Skeletal muscle satellite cell (primary cell): ENCODE measurements at regions not wholly inside any gene's neighbourhood (a gene's known extent, or its start where the extent isn't known, plus 50 kb on each side); places are given as distances from the start of the nearest gene placed in this dataset.
"Not testable (repeated sequence)": the region's sequence is repeated elsewhere in the genome, so short reads cannot be mapped to it uniquely, and the experiment has no call there.

Experiments
- H3K27me3 ChIP-seq: 2 replicates; pipeline ENCODE4 v1.7.0; 2013; ENCODE audit warnings: low read length; ENCODE audit not compliant: control insufficient read depth, insufficient read depth
- H3K36me3 ChIP-seq: 2 replicates; pipeline ENCODE4 v1.7.0; 2013; ENCODE audit warnings: mild to moderate bottlenecking, control low read depth, low read length; ENCODE audit not compliant: insufficient read depth
- H3K4me1 ChIP-seq: 2 replicates; pipeline ENCODE4 v1.7.0; 2013; ENCODE audit warnings: low read length; ENCODE audit not compliant: control insufficient read depth, insufficient read depth
- H3K4me2 ChIP-seq: 2 replicates; pipeline ENCODE4 v1.7.0; 2013; ENCODE audit warnings: mild to moderate bottlenecking, low read length
- H3K4me3 ChIP-seq: 2 replicates; pipeline ENCODE4 v1.7.0; 2013; ENCODE audit warnings: low read length
- H3K9ac ChIP-seq: 2 replicates; pipeline ENCODE4 v1.7.0; 2013; ENCODE audit warnings: mild to moderate bottlenecking, low read depth, low read length, moderate library complexity
- H3K9me3 ChIP-seq: replicated peaks from 2 replicates; pipeline ENCODE4 v1.7.0; 2013; ENCODE audit warnings: mild to moderate bottlenecking, control low read depth, low read length

- no peak overlapping the region for H3K4me3 ChIP-seq
- H3K4me2 ChIP-seq, result no peak overlapping the region
- no peaks in the 10 kb centered on the region for H3K36me3 ChIP-seq
- no peaks in the 10 kb centered on the region for H3K4me1 ChIP-seq
- H3K9ac ChIP-seq, result no peak overlapping the region
- H3K9me3 ChIP-seq, result no peaks in the 10 kb centered on the region
- H3K27me3 ChIP-seq, result no peaks in the 10 kb centered on the region
Measured at GRCh38 chr12:28750946-28751685, 398.0 kb upstream of the FAR2 start.

DNA sequence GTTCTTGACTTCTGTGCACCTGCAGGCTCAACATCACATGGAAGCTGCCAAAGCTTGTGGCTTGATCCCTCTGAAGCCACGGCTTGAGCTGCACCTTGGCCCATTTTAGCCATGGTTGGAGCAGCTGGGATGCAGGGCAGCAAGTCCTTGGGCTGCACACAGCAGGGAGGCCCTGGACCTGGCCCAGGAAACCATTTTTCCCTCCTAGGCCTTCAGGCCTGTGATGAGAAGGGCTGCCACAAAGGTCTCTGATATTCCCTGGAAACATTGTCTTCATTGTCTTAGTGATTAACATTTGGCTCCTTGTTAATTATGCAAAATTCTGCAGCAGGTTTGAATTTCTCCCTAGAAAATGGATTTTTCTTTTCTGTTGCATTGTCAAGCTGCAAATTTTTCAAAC, 394.1 kb upstream of the FAR2 start:
- Histone ChIP-seq H3K4me2 (no peak overlapping the region), H3K9me3 (no peaks in the 10 kb centered on the region)

DNA sequence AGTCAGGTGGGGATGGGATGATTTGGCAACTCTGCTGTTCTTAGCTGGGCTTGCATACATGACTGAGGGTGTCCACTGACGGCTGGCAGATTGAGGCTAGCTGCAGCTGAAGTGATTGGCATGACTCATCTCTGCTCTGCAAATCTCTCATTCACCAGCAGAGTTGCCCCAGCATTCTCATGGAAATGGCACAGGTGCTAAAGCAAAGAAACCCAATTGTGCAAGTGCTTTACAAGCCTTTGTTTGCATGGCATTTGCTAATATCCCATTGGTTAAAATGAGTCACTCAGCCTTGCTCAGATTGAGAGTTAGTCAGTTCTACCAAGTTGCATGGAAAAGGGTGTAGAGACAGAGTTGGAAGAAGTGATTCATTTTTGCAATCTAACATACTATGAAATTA, 389.7 kb upstream of the FAR2 start:
- H3K27me3 ChIP-seq, result no peaks in the 10 kb centered on the region
- no peaks in the 10 kb centered on the region for H3K4me1 ChIP-seq
- no peak overlapping the region for H3K4me2 ChIP-seq
- H3K4me3 ChIP-seq, result no peak overlapping the region
- H3K36me3 ChIP-seq, result no peaks in the 10 kb centered on the region
- no peaks in the 10 kb centered on the region for H3K9me3 ChIP-seq
- H3K9ac ChIP-seq, result no peak overlapping the region

More for the DNA sequence above, 394.1 kb upstream of the FAR2 start:
- H3K9ac ChIP-seq, result no peak overlapping the region
- H3K27me3 ChIP-seq, result no peaks in the 10 kb centered on the region
- no peaks in the 10 kb centered on the region for H3K36me3 ChIP-seq
- no peak overlapping the region for H3K4me3 ChIP-seq
- H3K4me1 ChIP-seq, result no peaks in the 10 kb centered on the region

- not testable (repeated sequence) for H3K27me3 ChIP-seq, H3K9ac ChIP-seq, H3K4me1 ChIP-seq, H3K9me3 ChIP-seq, H3K4me3 ChIP-seq, H3K36me3 ChIP-seq, H3K4me2 ChIP-seq
Measured at GRCh38 chr12:28760040-28760903, 388.8 kb upstream of the FAR2 start.

DNA sequence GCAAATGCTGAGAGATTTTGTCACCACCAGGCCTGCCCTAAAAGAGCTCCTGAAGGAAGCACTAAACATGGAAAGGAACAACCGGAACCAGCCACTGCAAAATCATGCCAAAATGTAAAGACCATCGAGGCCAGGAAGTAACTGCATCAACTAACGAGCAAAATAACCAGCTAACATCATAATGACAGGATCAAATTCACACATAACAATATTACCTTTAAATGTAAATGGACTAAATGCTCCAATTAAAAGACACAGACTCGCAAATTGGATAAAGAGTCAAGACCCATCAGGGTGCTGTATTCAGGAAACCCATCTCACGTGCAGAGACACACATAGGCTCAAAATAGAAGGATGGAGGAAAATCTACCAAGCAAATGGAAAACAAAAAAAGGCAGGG, 387.2 kb upstream of the FAR2 start:
- H3K9me3 ChIP-seq, H3K9ac ChIP-seq, H3K4me3 ChIP-seq, H3K36me3 ChIP-seq, H3K4me2 ChIP-seq, H3K4me1 ChIP-seq, H3K27me3 ChIP-seq: not testable (repeated sequence)

DNA sequence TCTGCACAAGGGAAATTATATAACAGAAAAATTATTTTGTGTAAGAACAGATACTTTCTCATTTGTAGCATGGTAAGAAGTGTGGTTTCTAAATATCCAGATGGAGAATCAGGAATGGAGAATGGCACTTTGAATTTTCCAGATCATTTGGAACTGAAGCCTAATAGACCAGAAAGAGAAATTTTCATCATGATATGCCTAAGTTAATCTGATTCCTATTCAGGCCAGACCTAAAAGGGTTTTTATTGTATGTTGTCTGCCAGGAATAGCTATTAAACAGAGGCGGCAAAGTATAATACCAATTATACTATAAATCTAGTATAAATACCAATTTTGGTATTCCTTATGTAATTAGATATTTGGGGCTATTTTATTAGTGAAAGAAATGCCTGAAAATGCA, 382.7 kb upstream of the FAR2 start:
- no peaks in the 10 kb centered on the region for H3K9me3 ChIP-seq
- no peaks in the 10 kb centered on the region for H3K27me3 ChIP-seq
- no peaks in the 10 kb centered on the region for H3K4me1 ChIP-seq

GRCh38 chr12:28767836-28768348, 381.2 kb upstream of the FAR2 start:
- Histone ChIP-seq H3K9me3 (no peaks in the 10 kb centered on the region), H3K36me3 (no peaks in the 10 kb centered on the region), H3K9ac (no peak overlapping the region), H3K4me2 (no peak overlapping the region), H3K4me1 (no peaks in the 10 kb centered on the region), H3K27me3 (no peaks in the 10 kb centered on the region), H3K4me3 (no peak overlapping the region)

More for the DNA sequence above, 382.7 kb upstream of the FAR2 start:
- no peak overlapping the region for H3K4me3 ChIP-seq
- no peak overlapping the region for H3K9ac ChIP-seq
- H3K36me3 ChIP-seq, result no peaks in the 10 kb centered on the region
- no peak overlapping the region for H3K4me2 ChIP-seq

DNA sequence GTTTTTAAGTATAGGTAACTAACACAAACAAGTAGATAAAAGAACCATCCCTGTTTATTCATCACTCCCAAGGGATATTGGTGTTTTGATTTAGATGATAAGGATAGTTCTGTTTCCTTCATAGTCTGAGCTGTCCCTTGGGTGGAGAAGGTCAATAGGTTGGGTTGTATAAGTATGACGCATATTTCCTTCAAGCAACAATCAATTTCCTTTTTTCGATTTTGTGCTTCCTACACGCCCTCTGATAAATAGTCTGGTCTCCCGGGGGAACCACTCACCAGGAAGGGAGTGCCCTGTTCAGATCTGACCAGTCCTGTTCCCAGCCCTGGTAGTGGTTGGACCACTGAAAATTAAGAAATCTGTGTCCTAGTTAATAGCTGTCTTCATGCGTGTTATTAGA, 378.8 kb upstream of the FAR2 start:
- Histone ChIP-seq H3K36me3 (no peaks in the 10 kb centered on the region), H3K9me3 (no peaks in the 10 kb centered on the region), H3K4me1 (no peaks in the 10 kb centered on the region), H3K27me3 (no peaks in the 10 kb centered on the region), H3K9ac (no peak overlapping the region), H3K4me3 (no peak overlapping the region), H3K4me2 (no peak overlapping the region)

DNA sequence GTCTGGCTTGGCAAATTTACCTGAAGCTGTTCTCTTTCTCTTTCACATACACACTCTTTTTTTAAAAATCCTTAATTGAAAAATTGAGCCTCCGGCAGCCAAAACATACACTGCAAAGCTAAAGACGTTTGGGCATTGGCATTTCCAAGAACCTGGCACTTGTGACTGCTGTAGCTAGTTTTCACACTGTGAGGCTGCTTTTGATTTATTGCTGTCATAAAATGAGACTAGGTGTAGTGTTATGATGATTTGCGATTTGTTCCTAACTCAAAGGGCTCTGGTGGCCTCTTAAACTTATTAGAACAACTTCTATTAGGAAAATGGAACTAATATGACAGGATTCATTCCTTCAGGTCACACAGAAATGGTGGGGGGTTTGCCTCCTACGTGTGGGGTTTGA, 377.1 kb upstream of the FAR2 start:
- no peak overlapping the region for H3K4me2 ChIP-seq
- no peaks in the 10 kb centered on the region for H3K36me3 ChIP-seq
- no peaks in the 10 kb centered on the region for H3K4me1 ChIP-seq
- no peaks in the 10 kb centered on the region for H3K27me3 ChIP-seq
- no peak overlapping the region for H3K4me3 ChIP-seq
- no peaks in the 10 kb centered on the region for H3K9me3 ChIP-seq
- H3K9ac ChIP-seq, result no peak overlapping the region

GRCh38 chr12:28775556-28775955, 373.5 kb upstream of the FAR2 start:
- Histone ChIP-seq H3K27me3 (no peaks in the 10 kb centered on the region), H3K9ac (no peak overlapping the region), H3K4me3 (no peak overlapping the region), H3K36me3 (no peaks in the 10 kb centered on the region), H3K4me1 (no peaks in the 10 kb centered on the region), H3K4me2 (no peak overlapping the region), H3K9me3 (no peaks in the 10 kb centered on the region)

DNA sequence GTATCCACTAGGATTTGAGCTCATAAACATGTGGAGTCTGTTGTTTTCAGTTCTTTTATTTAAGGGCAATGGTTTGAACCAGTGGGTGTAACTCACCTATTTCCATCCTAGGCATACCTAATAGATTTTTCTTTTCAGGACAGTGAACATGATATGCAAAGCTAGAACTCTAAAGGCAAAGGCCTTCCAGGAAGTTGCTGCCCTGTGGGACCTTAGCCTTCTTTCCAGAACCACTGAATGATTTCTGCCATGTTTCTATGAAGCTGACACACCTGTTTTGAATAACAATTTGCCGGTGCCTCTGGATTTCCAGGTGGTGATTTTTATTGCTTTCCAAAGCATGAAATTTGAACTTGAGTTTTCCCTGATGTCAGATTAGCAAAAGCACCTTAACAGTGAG, 372.9 kb upstream of the FAR2 start:
- no peak overlapping the region for H3K4me2 ChIP-seq
- no peaks in the 10 kb centered on the region for H3K27me3 ChIP-seq
- no peak overlapping the region for H3K9ac ChIP-seq
- no peak overlapping the region for H3K4me3 ChIP-seq
- H3K4me1 ChIP-seq, result no peaks in the 10 kb centered on the region
- H3K36me3 ChIP-seq, result no peaks in the 10 kb centered on the region
- no peaks in the 10 kb centered on the region for H3K9me3 ChIP-seq
